Uterus (tissue), 2 donors: ENCODE measurements at regions not wholly inside any gene's neighbourhood (a gene's known extent, or its start where the extent isn't known, plus 50 kb on each side); places are given as distances from the start of the nearest gene placed in this dataset.

ENCODE experiments used
- POLR2A ChIP-seq, 2 donors: fragments of 450-650 bp; IDR thresholded peaks; one replicate each; pipeline ENCODE4 v1.6.1; 2016; ENCODE audit warnings: antibody characterized with exemption in 2 of 2, mild to moderate bottlenecking in 1 of 2, moderate library complexity in 1 of 2
- TF ChIP-seq, protein P1 (sequence below), 4 experiments: fragments of 200-600 bp in 2 of 4; fragments of 450-650 bp in 2 of 4; sonication (generic) in 2 of 4; IDR thresholded peaks; one replicate each; pipeline ENCODE4 v1.5.1; 2016 to 2019; ENCODE audit warnings: antibody characterized with exemption in 4 of 4, mild to moderate bottlenecking in 2 of 4, moderate library complexity in 1 of 4

DNA sequence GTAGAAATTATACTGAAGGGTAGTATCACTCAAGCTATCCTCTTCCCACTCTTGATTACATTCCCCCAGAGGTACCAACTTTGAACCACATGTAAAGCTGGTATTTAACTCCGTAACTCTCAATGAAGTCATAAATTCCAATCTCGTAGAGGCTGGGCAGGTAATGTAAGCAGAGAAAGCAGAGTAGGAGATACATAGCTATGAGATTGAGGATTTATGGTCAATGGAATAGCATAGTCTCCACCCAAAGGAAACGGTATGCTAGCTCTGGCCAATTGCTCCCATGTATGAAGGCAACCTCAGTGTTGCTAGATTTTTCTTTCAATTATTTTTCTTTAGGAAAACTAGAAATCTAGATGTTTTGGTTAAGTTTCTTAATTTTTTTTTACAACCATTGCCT lies 163.1 kb upstream of the NRIP1 start:
- TF ChIP-seq, protein P1, sequence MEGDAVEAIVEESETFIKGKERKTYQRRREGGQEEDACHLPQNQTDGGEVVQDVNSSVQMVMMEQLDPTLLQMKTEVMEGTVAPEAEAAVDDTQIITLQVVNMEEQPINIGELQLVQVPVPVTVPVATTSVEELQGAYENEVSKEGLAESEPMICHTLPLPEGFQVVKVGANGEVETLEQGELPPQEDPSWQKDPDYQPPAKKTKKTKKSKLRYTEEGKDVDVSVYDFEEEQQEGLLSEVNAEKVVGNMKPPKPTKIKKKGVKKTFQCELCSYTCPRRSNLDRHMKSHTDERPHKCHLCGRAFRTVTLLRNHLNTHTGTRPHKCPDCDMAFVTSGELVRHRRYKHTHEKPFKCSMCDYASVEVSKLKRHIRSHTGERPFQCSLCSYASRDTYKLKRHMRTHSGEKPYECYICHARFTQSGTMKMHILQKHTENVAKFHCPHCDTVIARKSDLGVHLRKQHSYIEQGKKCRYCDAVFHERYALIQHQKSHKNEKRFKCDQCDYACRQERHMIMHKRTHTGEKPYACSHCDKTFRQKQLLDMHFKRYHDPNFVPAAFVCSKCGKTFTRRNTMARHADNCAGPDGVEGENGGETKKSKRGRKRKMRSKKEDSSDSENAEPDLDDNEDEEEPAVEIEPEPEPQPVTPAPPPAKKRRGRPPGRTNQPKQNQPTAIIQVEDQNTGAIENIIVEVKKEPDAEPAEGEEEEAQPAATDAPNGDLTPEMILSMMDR (IDR thresholded peaks at IDR 0.05) = no peak
- TF ChIP-seq POLR2A (IDR thresholded peaks at IDR 0.05) = no peak
